Activated naive CD8-positive, alpha-beta T cell treated with anti-CD3 and anti-CD28 coated beads, Interleukin-2, amount 50 U/mL, for 24 hours (primary cell): ENCODE measurements at regions not wholly inside any gene's neighbourhood (a gene's known extent, or its start where the extent isn't known, plus 50 kb on each side); places are given as distances from the start of the nearest gene placed in this dataset.

Experiments used
- ATAC-seq: fragments of 150-1000 bp; cut with Tn5 transposase; one replicate; pipeline ENCODE4 v1.10.0; 2021
- DNase-seq: peaks from one replicate; pipeline ENCODE4 v3.0.0; 2021
- H3K27ac Mint-ChIP-seq: one replicate; pipeline ENCODE4 v1.8.0; 2021; ENCODE audit warnings: mild to moderate bottlenecking, mixed read lengths
- H3K27me3 Mint-ChIP-seq: one replicate; pipeline ENCODE4 v1.8.0; 2021; ENCODE audit warnings: mixed read lengths
- H3K36me3 Mint-ChIP-seq: one replicate; pipeline ENCODE4 v1.8.0; 2021; ENCODE audit warnings: low read depth, mixed read lengths
- H3K4me1 Mint-ChIP-seq: one replicate; pipeline ENCODE4 v1.8.0; 2021; ENCODE audit warnings: mixed read lengths
- H3K4me3 Mint-ChIP-seq: one replicate; pipeline ENCODE4 v1.8.0; 2021; ENCODE audit warnings: mild to moderate bottlenecking, moderate library complexity, mixed read lengths
- H3K9me3 Mint-ChIP-seq: one replicate; pipeline ENCODE4 v1.8.0; 2021; ENCODE audit warnings: mixed read lengths

DNA sequence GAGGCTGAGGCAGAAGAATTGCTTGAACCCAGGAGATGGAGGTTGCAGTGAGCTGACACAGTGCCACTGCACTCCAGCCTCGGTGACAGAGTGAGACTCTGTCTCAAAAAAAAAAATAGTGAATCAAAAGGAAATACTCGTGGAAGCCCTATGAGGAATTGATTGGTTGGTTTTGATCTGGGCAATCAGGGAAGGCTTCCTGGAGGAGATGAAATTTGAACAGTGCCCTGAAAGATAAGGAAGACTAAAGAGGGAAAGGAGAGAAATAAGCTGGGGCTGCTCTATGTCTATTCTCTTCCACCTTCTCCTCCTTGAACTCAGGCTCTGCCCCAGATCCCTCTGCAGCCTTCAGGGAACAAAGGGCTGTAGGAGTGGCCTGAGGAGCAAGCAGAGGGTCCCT, 54.1 kb downstream of the IRF2BPL start:
- H3K36me3 Mint-ChIP-seq: no peaks in the 10 kb centered on the region
- ATAC-seq: no peak
- H3K4me3 Mint-ChIP-seq: no peak overlapping the region
- H3K9me3 Mint-ChIP-seq: no peaks in the 10 kb centered on the region
- no peak for DNase-seq
- peaks cover 34% of the 10 kb centered on the region for H3K4me1 Mint-ChIP-seq
- no peaks in the 10 kb centered on the region for H3K27me3 Mint-ChIP-seq
- H3K27ac Mint-ChIP-seq: no peak overlapping the region

GRCh38 chr14:76971549-76971948, 57.0 kb downstream of the IRF2BPL start:
- DNase-seq: no peak
- no peaks in the 10 kb centered on the region for H3K36me3 Mint-ChIP-seq
- ATAC-seq: no peak
- H3K4me3 Mint-ChIP-seq: no peak overlapping the region
- peaks cover 19% of the 10 kb centered on the region for H3K4me1 Mint-ChIP-seq
- no peak overlapping the region for H3K27ac Mint-ChIP-seq
- no peaks in the 10 kb centered on the region for H3K27me3 Mint-ChIP-seq
- H3K9me3 Mint-ChIP-seq: no peaks in the 10 kb centered on the region

DNA sequence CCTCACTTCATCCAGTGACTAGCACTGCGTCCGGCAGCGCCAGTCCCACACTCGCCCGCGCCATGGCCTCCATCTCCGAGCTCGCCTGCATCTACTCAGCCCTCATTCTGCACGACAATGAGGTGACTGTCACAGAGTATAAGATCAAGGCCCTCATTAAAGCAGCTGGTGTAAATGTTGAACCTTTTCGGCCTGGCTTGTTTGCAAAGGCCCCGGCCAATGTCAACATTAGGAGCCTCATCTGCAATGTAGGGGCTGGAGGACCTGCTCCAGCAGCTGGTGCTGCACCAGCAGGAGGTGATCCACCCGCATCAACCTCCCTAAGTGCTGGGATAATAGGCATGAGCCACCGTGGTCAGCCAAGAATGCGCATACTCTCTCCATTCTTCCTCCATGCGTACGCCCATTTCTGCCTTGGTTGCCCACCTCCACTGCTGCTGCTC, 59.9 kb downstream of the IRF2BPL start:
- H3K9me3 Mint-ChIP-seq: no peaks in the 10 kb centered on the region
- no peak for DNase-seq
- peaks cover 35% of the 10 kb centered on the region for H3K4me1 Mint-ChIP-seq

DNA sequence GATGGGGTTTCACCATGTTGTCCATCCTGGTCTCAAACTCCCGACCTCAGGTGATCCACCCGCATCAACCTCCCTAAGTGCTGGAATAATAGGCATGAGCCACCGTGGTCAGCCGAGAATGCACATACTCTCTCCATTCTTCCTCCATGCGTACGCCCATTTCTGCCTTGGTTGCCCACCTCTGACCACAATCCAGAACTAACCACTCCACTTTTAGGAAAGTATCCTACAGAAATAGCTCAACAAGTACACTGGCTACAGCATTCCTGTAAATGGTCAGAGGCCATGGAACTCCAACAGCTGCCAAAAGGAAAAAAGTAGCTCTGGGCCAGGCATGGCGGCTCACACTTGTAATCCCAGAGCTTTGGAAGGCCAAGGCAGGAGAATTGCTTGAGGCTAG, 60.7 kb downstream of the IRF2BPL start:
- H3K9me3 Mint-ChIP-seq: no peaks in the 10 kb centered on the region
- no peak overlapping the region for H3K27ac Mint-ChIP-seq
- ATAC-seq (no peak), DNase-seq (no peak)
- H3K27me3 Mint-ChIP-seq: no peaks in the 10 kb centered on the region
- H3K4me1 Mint-ChIP-seq: peaks cover 43% of the 10 kb centered on the region
- H3K4me3 Mint-ChIP-seq: no peak overlapping the region
- no peaks in the 10 kb centered on the region for H3K36me3 Mint-ChIP-seq

More for the DNA sequence above, 59.9 kb downstream of the IRF2BPL start:
- Mint-ChIP-seq H3K27ac (no peak overlapping the region), H3K36me3 (no peaks in the 10 kb centered on the region), H3K4me3 (no peak overlapping the region), H3K27me3 (no peaks in the 10 kb centered on the region)
- ATAC-seq: no peak

GRCh38 chr14:76965232-76965631, 63.3 kb downstream of the IRF2BPL start:
- Mint-ChIP-seq H3K9me3 (no peaks in the 10 kb centered on the region), H3K4me3 (peak overlapping the region; percentile 54), H3K36me3 (peaks cover 2% of the 10 kb centered on the region), H3K27ac (peak overlapping the region; percentile 85), H3K4me1 (peaks cover 69% of the 10 kb centered on the region), H3K27me3 (peaks cover 2% of the 10 kb centered on the region)
- DNase-seq: no peak
- ATAC-seq: no peak

GRCh38 chr14:76964695-76965094, 63.8 kb downstream of the IRF2BPL start:
- H3K27ac Mint-ChIP-seq: peak overlapping the region; percentile 85
- ATAC-seq: peak; percentile 63

DNA sequence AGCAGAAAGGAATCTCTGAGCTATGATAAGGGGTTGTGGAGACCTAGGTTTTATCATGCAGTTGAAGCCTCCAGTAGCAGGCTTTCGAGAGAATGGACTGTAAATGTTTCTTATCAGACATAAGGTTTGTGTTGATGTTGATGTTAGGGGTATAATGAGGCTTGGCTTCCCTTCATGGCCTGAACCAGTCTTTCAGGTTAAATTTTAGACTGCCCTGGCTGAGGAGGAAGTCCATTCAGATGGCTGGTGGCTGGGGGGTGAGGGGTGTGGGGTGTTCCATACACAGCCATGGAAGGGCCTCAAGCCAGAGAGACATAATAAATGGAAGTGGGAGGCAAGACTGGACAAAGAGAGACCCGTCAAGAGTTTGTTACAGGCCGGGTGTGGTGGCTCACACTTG, 65.1 kb downstream of the IRF2BPL start:
- H3K4me3 Mint-ChIP-seq: no peak overlapping the region
- H3K9me3 Mint-ChIP-seq: no peaks in the 10 kb centered on the region
- peaks cover 86% of the 10 kb centered on the region for H3K4me1 Mint-ChIP-seq
- H3K36me3 Mint-ChIP-seq: peaks cover 2% of the 10 kb centered on the region
- H3K27me3 Mint-ChIP-seq: peaks cover 2% of the 10 kb centered on the region
- DNase-seq (no peak), ATAC-seq (no peak)
- H3K27ac Mint-ChIP-seq: peak overlapping the region; percentile 97

More at GRCh38 chr14:76964695-76965094, 63.8 kb downstream of the IRF2BPL start:
- H3K36me3 Mint-ChIP-seq: peaks cover 2% of the 10 kb centered on the region
- peaks cover 74% of the 10 kb centered on the region for H3K4me1 Mint-ChIP-seq
- H3K27me3 Mint-ChIP-seq: peaks cover 2% of the 10 kb centered on the region
- peak; percentile 75 for DNase-seq
- no peaks in the 10 kb centered on the region for H3K9me3 Mint-ChIP-seq
- peak overlapping the region; percentile 54 for H3K4me3 Mint-ChIP-seq

- peaks cover 2% of the 10 kb centered on the region for H3K27me3 Mint-ChIP-seq
- H3K9me3 Mint-ChIP-seq: no peaks in the 10 kb centered on the region
- peak overlapping the region; percentile 72 for H3K4me3 Mint-ChIP-seq
- DNase-seq (no peak), ATAC-seq (no peak)
- peaks cover 97% of the 10 kb centered on the region for H3K4me1 Mint-ChIP-seq
- peak overlapping the region; percentile 97 for H3K27ac Mint-ChIP-seq
- peaks cover 2% of the 10 kb centered on the region for H3K36me3 Mint-ChIP-seq
Measured at GRCh38 chr14:76962303-76962660, 66.2 kb downstream of the IRF2BPL start.

DNA sequence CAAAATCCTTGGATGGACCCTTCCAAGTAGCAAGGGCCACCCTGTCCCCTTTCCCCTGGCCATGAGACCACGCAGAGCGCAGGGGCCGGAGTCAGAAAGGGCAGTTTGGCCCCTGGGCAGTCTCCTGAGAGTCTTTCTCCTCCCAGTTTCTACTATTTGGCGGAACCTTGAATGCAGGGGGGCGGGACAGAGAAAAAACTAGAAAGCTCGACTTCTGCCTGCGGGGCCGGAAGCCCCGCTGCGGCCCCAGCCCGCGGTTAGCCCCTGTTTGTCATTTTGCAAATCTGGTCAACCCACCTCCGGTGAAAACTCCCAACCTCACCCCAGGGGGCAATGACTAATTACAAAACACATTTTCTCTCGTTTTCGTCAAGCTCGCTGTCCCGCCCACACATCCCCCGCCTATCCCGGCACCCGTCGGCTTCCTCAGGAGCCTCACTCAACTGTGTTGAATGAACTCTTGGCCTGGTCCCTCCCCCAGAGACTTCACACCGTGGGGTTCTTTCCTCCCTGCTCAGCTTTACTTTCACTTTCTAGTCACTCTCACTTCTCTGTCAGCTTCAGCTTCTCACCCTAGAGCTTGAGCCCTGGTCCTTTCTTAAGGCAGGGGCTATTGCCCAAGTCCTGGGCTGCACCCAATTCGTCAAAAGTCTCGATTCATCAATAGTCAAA, 66.7 kb downstream of the IRF2BPL start:
- peak overlapping the region; percentile 72 for H3K4me3 Mint-ChIP-seq
- H3K4me1 Mint-ChIP-seq: peaks cover 98% of the 10 kb centered on the region
- H3K9me3 Mint-ChIP-seq: no peaks in the 10 kb centered on the region
- ATAC-seq: peak; percentile 92
- H3K27me3 Mint-ChIP-seq: peaks cover 2% of the 10 kb centered on the region
- H3K36me3 Mint-ChIP-seq: peaks cover 2% of the 10 kb centered on the region
- DNase-seq: peak; percentile 98
- H3K27ac Mint-ChIP-seq: peak overlapping the region; percentile 97

- DNase-seq: peak; percentile 54
- Mint-ChIP-seq H3K4me1 (peaks cover 95% of the 10 kb centered on the region), H3K4me3 (no peak overlapping the region), H3K27ac (peak overlapping the region; percentile 98), H3K27me3 (peaks cover 2% of the 10 kb centered on the region), H3K36me3 (peaks cover 2% of the 10 kb centered on the region), H3K9me3 (no peaks in the 10 kb centered on the region)
- ATAC-seq: no peak
Measured at GRCh38 chr14:76958980-76959710, 69.4 kb downstream of the IRF2BPL start.

DNA sequence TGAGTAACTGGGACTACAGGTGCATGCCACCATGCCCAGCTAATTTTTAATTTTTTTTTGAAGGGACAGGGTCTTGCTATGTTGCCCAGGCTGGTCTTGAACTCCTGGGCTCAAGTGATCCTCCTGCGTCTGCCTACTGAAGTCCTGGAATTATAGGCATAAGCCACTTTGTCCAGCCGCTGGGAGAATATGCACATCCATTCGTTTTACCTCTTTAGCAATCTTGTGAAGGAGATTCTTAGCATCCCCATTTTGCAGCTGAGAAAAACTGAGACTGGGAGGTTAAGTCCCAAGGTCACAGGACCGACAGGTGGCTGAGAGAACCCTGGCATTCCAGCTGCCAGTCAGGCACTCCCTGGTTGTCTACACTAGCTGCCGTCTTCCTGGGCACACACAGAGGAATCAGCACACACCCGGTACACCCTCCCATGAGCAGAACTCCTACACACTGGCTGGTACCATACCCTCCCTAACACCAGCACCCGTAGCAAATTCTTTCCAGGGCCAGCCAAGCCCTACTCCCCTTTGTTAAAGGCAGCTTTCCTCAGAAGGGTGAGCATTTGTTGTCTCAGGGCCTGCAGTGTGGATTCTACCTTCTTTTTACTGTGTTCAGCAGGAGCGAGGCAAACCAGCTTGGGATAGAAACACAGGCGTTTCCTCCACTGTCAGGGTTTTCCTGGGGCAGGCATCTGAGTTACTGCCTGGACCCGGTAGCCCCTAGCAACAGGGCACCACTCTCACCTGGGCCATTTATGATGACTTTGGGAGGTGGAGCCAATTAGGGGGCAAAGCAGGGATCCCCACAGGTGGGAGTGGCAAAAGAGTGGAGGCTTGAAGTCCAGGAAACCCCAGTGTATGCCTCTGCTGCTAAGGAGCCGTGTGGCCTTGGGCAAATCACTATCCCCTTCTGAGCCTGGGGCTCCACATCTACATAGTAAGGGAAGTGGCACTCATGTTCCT, 70.2 kb downstream of the IRF2BPL start:
- Mint-ChIP-seq H3K4me3 (no peak overlapping the region), H3K36me3 (peaks cover 2% of the 10 kb centered on the region), H3K9me3 (no peaks in the 10 kb centered on the region), H3K4me1 (peaks cover 95% of the 10 kb centered on the region), H3K27me3 (peaks cover 2% of the 10 kb centered on the region), H3K27ac (peak overlapping the region; percentile 98)
- no peak for DNase-seq
- no peak for ATAC-seq

DNA sequence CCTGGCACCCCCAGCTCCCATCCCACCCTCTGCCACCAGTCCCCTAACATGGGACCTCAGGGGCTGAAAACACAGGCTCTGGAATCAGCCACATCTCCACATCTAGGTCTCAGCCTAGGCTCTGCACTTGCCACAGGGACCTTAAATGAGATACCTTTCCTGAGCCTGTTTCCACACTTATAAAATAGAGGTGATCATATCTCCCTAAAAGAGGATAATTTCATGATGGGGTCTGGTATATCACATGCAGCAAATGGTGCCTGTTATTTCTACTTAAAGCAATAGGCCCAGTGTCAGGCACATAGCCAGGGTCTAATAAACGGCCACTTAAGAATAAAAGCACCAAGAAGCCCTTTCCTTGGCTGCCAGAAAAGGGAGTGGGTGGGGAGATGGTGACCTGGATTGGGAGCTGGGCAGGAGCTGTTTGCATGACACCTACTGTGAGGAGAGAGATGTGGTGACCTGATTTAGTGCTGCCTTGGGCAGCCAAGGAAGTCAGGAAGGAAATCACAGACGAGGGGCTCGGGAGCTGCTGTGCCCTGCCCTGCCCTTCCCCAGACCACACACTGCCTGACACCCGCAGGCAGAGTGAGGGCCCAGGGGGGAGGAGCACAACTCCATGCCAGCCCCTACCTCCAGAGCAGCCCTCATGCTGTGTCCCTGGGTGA, 71.2 kb downstream of the IRF2BPL start:
- ATAC-seq (no peak), DNase-seq (no peak)
- Mint-ChIP-seq H3K27ac (peak overlapping the region; percentile 98), H3K4me1 (peaks cover 88% of the 10 kb centered on the region), H3K27me3 (peaks cover 2% of the 10 kb centered on the region), H3K9me3 (no peaks in the 10 kb centered on the region), H3K36me3 (peaks cover 2% of the 10 kb centered on the region), H3K4me3 (peak overlapping the region; percentile 85)

DNA sequence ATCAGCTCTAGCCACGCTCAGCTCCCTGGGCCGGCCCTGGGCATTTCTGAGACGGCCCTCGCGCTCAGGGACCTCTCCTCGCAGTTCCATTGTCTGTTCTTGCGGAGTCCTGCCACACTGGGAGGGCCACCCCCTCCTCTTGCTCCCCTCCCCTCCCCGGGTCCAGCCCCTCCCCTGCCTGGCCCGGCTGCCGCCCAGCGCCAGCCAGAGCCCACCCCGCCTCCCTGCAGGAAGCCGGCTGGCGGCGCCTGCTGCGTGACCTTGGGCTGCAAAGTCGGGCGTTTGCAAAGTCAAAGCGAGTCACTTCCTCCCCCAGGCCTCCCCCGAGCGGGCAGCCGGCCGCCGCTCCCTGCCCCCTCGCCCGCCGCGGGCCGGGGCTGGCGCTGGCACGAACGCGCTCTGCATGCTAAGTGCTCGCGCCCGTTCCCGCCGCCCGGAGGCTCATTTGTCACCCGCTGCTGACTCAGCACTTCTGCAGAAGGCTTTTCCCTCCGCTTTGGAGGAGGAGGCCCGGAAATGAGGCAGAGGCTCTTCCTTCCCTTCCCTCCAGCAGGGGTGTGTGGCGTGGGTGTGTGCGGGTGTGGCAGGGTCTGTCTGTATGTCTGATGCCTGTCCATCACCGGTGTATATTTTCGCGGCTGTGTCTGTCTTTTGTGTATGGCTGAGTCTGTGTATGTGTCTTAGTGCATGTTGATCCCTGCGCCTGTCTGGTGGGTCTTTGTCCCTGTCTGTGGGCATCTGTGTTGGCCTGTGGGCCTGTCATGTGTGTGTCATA, 72.0 kb downstream of the IRF2BPL start:
- Mint-ChIP-seq H3K36me3 (no peaks in the 10 kb centered on the region), H3K4me1 (peaks cover 80% of the 10 kb centered on the region), H3K27ac (peak overlapping the region; percentile 98), H3K27me3 (no peaks in the 10 kb centered on the region), H3K9me3 (no peaks in the 10 kb centered on the region), H3K4me3 (peak overlapping the region; percentile 85)
- DNase-seq (peak; percentile 91), ATAC-seq (peak; percentile 56)
